ENCODE measurements at regions not wholly inside any gene's neighbourhood (a gene's known extent, or its start where the extent isn't known, plus 50 kb on each side); places are given as distances from the start of the nearest gene placed in this dataset.

DNA sequence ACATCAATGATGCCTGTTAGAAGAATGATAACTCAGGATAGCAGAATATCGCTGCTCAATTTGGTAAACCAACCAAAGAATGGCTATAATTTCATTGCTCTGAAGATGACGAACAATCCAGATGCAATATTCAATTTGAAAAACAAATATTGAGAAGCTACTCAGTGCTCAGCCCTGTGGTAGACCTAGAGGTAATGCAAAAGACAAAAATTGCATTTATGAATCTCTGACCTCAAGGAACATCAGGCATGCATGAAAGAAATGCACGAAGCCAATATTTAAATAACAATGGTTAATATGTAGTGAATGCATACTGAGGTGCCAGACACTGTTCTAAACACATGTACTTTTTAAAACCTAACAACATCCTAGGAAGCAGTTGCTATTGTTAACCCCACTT, 298.6 kb upstream of the TMTC1 start:
- Mint-ChIP-seq H3K27me3 (ENCODE audit: low read depth, poor library complexity) (peaks cover 4% of the 10 kb centered on the region), H3K27ac (no peak overlapping the region), H3K9me3 (no peaks in the 10 kb centered on the region), H3K4me3 (no peak overlapping the region), H3K36me3 (ENCODE audit: low read depth) (no peaks in the 10 kb centered on the region), H3K4me1 (no peaks in the 10 kb centered on the region)
- TF ChIP-seq, protein P1, sequence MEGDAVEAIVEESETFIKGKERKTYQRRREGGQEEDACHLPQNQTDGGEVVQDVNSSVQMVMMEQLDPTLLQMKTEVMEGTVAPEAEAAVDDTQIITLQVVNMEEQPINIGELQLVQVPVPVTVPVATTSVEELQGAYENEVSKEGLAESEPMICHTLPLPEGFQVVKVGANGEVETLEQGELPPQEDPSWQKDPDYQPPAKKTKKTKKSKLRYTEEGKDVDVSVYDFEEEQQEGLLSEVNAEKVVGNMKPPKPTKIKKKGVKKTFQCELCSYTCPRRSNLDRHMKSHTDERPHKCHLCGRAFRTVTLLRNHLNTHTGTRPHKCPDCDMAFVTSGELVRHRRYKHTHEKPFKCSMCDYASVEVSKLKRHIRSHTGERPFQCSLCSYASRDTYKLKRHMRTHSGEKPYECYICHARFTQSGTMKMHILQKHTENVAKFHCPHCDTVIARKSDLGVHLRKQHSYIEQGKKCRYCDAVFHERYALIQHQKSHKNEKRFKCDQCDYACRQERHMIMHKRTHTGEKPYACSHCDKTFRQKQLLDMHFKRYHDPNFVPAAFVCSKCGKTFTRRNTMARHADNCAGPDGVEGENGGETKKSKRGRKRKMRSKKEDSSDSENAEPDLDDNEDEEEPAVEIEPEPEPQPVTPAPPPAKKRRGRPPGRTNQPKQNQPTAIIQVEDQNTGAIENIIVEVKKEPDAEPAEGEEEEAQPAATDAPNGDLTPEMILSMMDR (IDR thresholded peaks at IDR 0.05), result no peak
- no peak for DNase-seq

DNA sequence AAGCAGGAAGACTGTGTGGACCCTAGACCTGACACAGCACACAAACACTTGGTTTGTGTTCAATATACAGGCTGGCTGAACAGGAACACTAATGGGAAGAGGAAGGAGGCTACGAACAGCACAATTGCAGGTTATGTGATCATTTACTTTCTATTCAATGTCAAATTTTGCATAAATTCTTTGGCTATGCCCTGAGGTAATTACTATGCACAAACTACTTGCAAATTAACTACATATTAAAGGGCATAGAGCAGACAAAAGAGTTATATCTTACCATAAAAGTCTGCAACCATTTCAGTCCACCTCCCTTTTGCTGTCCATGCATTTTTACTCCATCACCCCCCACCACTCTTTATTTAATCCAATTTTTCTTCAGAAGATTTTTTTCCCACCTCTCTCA, 291.2 kb upstream of the TMTC1 start:
- Mint-ChIP-seq H3K4me1 (no peaks in the 10 kb centered on the region), H3K9me3 (no peaks in the 10 kb centered on the region), H3K36me3 (ENCODE audit: low read depth) (no peaks in the 10 kb centered on the region), H3K27ac (no peak overlapping the region), H3K27me3 (ENCODE audit: low read depth, poor library complexity) (peaks cover 4% of the 10 kb centered on the region), H3K4me3 (no peak overlapping the region)
- TF ChIP-seq, protein P1 (IDR thresholded peaks at IDR 0.05), result no peak
- no peak for DNase-seq

DNA sequence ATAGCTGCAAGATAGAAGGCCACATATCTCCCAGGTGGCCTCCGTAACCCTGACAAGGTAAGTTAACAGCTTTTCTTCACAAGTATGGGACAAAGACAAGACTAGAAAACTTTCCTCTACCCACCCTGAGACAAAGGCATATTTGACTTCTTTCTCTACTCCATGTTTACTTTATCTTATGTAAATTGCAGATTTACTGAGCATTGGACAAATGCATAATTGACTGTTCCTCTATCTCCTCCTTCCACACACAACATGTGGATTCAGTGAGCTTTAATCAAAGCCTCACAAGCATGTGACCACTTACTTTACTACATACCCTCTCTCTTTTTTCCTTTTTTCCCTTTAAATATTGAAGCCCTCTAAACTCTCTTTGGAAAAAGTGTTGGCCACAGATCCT, 289.1 kb upstream of the TMTC1 start:
- TF ChIP-seq, protein P1 (IDR thresholded peaks at IDR 0.05), result no peak
- Mint-ChIP-seq H3K4me1 (no peaks in the 10 kb centered on the region), H3K9me3 (peaks cover 2% of the 10 kb centered on the region), H3K36me3 (ENCODE audit: low read depth) (no peaks in the 10 kb centered on the region), H3K27ac (no peak overlapping the region), H3K27me3 (ENCODE audit: low read depth, poor library complexity) (peaks cover 4% of the 10 kb centered on the region), H3K4me3 (no peak overlapping the region)
- DNase-seq, result no peak

DNA sequence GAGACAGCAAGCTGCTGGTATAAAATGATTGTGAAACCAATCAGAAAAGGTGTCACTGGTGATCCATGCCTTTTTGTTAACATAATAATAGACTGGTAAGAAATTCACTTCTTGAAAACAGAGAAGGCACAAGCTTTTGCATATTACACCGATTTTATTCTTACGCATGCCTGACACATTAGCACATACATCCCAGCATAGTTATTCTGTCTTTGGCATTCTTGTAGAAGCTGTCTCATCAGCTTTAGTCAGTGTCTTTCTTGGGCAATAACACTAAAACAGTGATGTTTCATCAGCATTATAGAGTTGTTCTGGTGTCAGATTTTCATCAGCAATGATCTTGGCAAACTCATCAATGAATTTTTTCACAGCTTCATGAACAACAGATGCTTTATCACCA, 283.4 kb upstream of the TMTC1 start:
- H3K4me1 Mint-ChIP-seq, result no peaks in the 10 kb centered on the region
- H3K36me3 Mint-ChIP-seq (ENCODE audit: low read depth), result no peaks in the 10 kb centered on the region
- H3K27me3 Mint-ChIP-seq (ENCODE audit: low read depth, poor library complexity), result no peaks in the 10 kb centered on the region
- TF ChIP-seq, protein P1 (IDR thresholded peaks at IDR 0.05), result no peak
- no peak for DNase-seq
- H3K9me3 Mint-ChIP-seq, result peaks cover 8% of the 10 kb centered on the region
- H3K27ac Mint-ChIP-seq, result no peak overlapping the region
- no peak overlapping the region for H3K4me3 Mint-ChIP-seq

DNA sequence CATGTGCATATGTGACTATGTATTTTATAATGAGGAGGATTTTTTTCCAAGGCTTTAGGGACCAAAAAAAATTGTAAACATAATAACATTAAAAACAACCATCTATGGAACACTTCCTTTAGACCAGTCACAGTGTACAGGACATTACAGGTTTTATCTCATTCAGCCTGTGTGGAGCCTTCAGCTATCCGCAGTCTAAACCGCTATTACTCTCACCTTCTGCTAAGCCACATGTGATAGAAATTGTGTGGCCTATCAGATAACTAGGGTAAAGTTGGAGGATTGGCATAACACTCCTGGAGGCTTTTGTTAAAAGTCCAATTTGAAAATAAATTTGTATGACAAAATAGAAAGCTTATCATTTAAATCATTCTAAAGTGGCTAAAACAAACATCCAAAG, 281.2 kb upstream of the TMTC1 start:
- TF ChIP-seq, protein P1 (IDR thresholded peaks at IDR 0.05), result no peak
- H3K9me3 Mint-ChIP-seq, result peaks cover 8% of the 10 kb centered on the region
- no peaks in the 10 kb centered on the region for H3K27me3 Mint-ChIP-seq (ENCODE audit: low read depth, poor library complexity)
- H3K4me3 Mint-ChIP-seq, result no peak overlapping the region
- H3K36me3 Mint-ChIP-seq (ENCODE audit: low read depth), result no peaks in the 10 kb centered on the region
- H3K4me1 Mint-ChIP-seq, result no peaks in the 10 kb centered on the region
- H3K27ac Mint-ChIP-seq, result no peak overlapping the region
- DNase-seq, result no peak

DNA sequence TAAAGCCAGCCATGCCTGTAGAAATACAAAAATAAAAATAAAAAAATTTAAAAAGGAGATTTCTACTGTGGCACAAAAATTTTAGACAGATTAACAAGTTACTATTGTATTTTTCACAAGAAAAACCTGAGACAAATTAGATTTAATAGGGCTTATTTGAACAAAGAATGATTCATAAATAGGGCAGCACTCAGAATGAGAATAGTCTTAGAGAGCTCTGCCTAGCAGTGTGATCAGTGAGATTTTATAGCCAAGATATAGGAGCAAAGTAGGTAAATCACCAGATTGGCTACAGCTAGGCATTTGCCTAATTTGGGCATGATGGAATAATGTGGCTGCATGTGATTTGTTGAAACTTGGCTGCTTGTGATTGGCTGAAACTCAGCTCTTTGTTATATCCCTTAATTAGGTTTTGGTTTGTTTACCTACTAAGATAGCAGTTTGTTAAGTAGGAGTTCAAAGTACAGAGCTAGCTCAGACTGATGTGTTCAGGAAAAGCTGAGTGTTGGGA, 279.7 kb upstream of the TMTC1 start:
- Mint-ChIP-seq H3K27me3 (ENCODE audit: low read depth, poor library complexity) (no peaks in the 10 kb centered on the region), H3K36me3 (ENCODE audit: low read depth) (no peaks in the 10 kb centered on the region), H3K4me1 (no peaks in the 10 kb centered on the region), H3K4me3 (no peak overlapping the region), H3K27ac (no peak overlapping the region), H3K9me3 (peaks cover 8% of the 10 kb centered on the region)
- TF ChIP-seq, protein P1 (IDR thresholded peaks at IDR 0.05), result no peak
- DNase-seq, result no peak

Measured in nephron progenitor cell (in vitro differentiated cells).